ENCODE measurements at regions not wholly inside any gene's neighbourhood (a gene's known extent, or its start where the extent isn't known, plus 50 kb on each side); places are given as distances from the start of the nearest gene placed in this dataset.

GRCh38 chr5:158126442-158127405 is 267.8 kb upstream of the CLINT1 start:
- H3K4me3 ChIP-seq: no peak overlapping the region
- intact Hi-C loops (cut with DNase I; ENCODE audit: low total_unique reads): no loop called here
- no peaks in the 10 kb centered on the region for H3K4me1 ChIP-seq
- no peaks in the 10 kb centered on the region for H3K36me3 ChIP-seq
- no peak overlapping the region for H3K27ac ChIP-seq
- no peak for TF ChIP-seq POLR2A (IDR thresholded peaks at IDR 0.05)
- no peak for TF ChIP-seq POLR2AphosphoS5 (IDR thresholded peaks at IDR 0.05)
- TF ChIP-seq EP300 (IDR thresholded peaks at IDR 0.05): no peak
- TF ChIP-seq CTCF (IDR thresholded peaks at IDR 0.05): no peak
- no peaks in the 10 kb centered on the region for H3K27me3 ChIP-seq
- DNase-seq: peak in 1 of 2 donors; percentile 24
- WGBS, 5 donors: 47 to 54% (median 52%) methylated on average over 11 of the region's 11 CpGs
- no peaks in the 10 kb centered on the region for H3K9me3 ChIP-seq

GRCh38 chr5:158124606-158125316 is 265.8 kb upstream of the CLINT1 start:
- Histone ChIP-seq H3K9me3 (no peaks in the 10 kb centered on the region), H3K4me3 (no peak overlapping the region), H3K27me3 (no peaks in the 10 kb centered on the region), H3K36me3 (no peaks in the 10 kb centered on the region), H3K4me1 (no peaks in the 10 kb centered on the region), H3K27ac (no peak overlapping the region)
- WGBS, 5 donors: 93 to 95% (median 94%) methylated on average over 3 of the region's 3 CpGs
- TF ChIP-seq POLR2AphosphoS5 (IDR thresholded peaks at IDR 0.05) (no peak), CTCF (IDR thresholded peaks at IDR 0.05) (no peak), POLR2A (IDR thresholded peaks at IDR 0.05) (no peak), EP300 (IDR thresholded peaks at IDR 0.05) (no peak)
- intact Hi-C loops (cut with DNase I; ENCODE audit: low total_unique reads): no loop called here
- DNase-seq: no peak

GRCh38 chr5:158123595-158123994 is 264.6 kb upstream of the CLINT1 start:
- H3K4me3 ChIP-seq: no peak overlapping the region
- TF ChIP-seq POLR2A (IDR thresholded peaks at IDR 0.05): no peak
- no peak overlapping the region for H3K27ac ChIP-seq
- H3K4me1 ChIP-seq: no peaks in the 10 kb centered on the region
- no peaks in the 10 kb centered on the region for H3K9me3 ChIP-seq
- WGBS, 5 donors: 76 to 87% (median 77%) methylated on average over 3 of the region's 3 CpGs
- no peak for DNase-seq
- no peaks in the 10 kb centered on the region for H3K36me3 ChIP-seq
- intact Hi-C loops (cut with DNase I; ENCODE audit: low total_unique reads): no loop called here
- no peaks in the 10 kb centered on the region for H3K27me3 ChIP-seq

DNA sequence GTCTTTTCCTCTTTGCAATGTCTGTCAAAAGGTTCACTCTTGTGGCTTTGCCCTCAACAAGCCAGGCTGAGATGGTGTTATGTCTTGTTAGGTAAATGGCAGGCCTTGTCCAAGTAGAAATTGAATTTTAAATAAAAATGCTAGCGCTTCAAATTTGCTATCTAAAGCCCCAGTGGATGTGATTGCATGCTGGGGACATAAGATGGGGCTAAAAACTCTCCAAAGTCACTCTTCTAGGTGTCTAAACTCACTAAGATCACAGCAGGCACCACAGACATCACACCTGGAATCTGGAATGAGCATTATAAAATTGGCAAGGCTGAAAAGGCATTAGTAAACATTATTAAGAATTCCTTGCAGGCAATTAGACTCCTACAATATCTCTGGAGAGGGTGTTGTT is 262.7 kb upstream of the CLINT1 start:
- Histone ChIP-seq H3K36me3 (no peaks in the 10 kb centered on the region), H3K27me3 (no peaks in the 10 kb centered on the region), H3K9me3 (no peaks in the 10 kb centered on the region), H3K4me3 (no peak overlapping the region), H3K27ac (no peak overlapping the region), H3K4me1 (no peaks in the 10 kb centered on the region)
- TF ChIP-seq POLR2A (IDR thresholded peaks at IDR 0.05) (no peak), POLR2AphosphoS5 (IDR thresholded peaks at IDR 0.05) (no peak), EP300 (IDR thresholded peaks at IDR 0.05) (no peak), CTCF (IDR thresholded peaks at IDR 0.05) (no peak)
- WGBS, 5 donors: 58 to 89% (median 85%) methylated on average over 1 of the region's 1 CpG
- no peak for DNase-seq
- intact Hi-C loops (cut with DNase I; ENCODE audit: low total_unique reads): no loop called here
